GM12864 (cell line): ENCODE measurements at regions not wholly inside any gene's neighbourhood (a gene's known extent, or its start where the extent isn't known, plus 50 kb on each side); places are given as distances from the start of the nearest gene placed in this dataset.
"Not testable (repeated sequence)": the region's sequence is repeated elsewhere in the genome, so short reads cannot be mapped to it uniquely, and the experiment has no call there.

Experiments used
- DNase-seq: peaks from one replicate; pipeline ENCODE4 v3.0.0-alpha.2; 2011; ENCODE audit warnings: low read depth
- H3K4me3 ChIP-seq: 2 replicates; pipeline ENCODE4 v1.5.1; 2011; ENCODE audit warnings: mild to moderate bottlenecking, low read depth, low read length, control low read depth
- TF ChIP-seq, protein P1 (sequence below): IDR thresholded peaks from 2 replicates; pipeline ENCODE4 v1.5.1; 2011; ENCODE audit warnings: low read depth, mild to moderate bottlenecking, moderate library complexity, low read length, control low read depth, inconsistent platforms; ENCODE audit errors: missing control alignments

GRCh38 chr2:3037196-3038194 lies 340.1 kb downstream of the EIPR1 start:
- H3K4me3 ChIP-seq: no peak overlapping the region
- no peak for DNase-seq
- TF ChIP-seq, protein P1, sequence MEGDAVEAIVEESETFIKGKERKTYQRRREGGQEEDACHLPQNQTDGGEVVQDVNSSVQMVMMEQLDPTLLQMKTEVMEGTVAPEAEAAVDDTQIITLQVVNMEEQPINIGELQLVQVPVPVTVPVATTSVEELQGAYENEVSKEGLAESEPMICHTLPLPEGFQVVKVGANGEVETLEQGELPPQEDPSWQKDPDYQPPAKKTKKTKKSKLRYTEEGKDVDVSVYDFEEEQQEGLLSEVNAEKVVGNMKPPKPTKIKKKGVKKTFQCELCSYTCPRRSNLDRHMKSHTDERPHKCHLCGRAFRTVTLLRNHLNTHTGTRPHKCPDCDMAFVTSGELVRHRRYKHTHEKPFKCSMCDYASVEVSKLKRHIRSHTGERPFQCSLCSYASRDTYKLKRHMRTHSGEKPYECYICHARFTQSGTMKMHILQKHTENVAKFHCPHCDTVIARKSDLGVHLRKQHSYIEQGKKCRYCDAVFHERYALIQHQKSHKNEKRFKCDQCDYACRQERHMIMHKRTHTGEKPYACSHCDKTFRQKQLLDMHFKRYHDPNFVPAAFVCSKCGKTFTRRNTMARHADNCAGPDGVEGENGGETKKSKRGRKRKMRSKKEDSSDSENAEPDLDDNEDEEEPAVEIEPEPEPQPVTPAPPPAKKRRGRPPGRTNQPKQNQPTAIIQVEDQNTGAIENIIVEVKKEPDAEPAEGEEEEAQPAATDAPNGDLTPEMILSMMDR: no peak

DNA sequence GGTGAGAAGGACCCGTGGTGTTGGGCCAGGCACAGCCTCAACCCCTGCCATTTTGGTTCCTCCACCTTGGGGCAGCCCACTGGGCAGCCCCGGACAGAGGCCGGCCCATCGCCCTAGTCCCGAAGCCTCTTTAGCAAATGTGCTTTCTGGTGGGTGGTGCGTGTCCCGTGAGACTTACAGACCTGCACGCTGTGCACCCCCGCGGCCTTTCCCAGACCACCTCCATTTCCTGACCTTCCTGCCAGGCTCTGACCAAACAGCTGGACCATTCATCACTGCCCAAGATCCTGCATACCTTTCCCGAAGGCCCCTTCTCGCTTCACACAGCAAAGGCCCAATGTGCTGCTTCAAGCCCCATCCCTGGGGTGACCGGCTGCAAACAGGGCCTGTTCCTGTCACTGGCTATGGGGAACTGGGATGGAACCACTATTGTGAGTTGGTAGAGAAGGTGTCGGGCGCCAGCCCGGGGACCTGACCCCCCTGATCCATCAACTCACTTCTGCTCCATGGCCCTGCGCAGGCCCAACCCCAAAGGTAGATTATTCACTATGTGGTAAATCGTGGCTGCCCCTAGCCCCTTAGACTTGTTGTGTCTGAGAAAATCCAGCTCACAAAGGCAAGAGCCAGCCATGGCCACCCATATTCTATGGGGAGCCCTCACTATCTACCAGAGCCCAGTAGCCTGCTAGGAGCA lies 341.0 kb downstream of the EIPR1 start:
- H3K4me3 ChIP-seq: no peak overlapping the region
- TF ChIP-seq, protein P1: no peak
- no peak for DNase-seq

DNA sequence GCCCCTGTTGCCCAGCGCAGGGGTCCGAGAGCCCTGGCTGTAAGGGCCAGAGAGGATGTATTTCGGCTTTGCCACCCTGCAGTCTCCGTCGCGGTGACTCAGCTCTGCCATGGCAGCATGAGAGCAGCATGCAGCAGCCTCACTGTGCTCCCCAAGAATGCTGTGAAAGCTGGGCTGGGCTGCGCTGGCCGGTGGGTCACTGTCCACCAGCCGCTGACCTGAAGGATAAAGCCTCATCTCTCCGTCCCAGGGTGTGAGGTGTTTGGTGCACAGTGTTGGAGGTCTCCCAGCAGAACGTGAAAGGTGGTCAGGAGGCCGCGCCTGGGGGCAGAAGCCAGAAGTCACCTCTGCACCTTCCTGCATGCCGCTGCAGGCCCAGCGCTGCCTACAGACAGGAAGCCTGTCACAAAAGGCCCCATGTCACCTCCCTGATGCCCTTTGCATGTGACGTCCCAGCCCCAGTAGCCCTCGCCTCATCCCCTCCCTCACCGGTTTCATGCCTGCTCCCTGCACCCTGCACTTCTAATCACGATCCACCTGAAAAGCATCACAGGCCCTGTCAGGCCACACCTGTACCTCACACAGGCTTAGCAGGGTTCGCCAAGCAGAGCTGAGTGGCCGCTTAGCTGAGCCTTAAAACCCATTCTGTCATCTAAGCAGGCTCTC lies 342.1 kb downstream of the EIPR1 start:
- DNase-seq: no peak
- TF ChIP-seq, protein P1: no peak
- no peak overlapping the region for H3K4me3 ChIP-seq

DNA sequence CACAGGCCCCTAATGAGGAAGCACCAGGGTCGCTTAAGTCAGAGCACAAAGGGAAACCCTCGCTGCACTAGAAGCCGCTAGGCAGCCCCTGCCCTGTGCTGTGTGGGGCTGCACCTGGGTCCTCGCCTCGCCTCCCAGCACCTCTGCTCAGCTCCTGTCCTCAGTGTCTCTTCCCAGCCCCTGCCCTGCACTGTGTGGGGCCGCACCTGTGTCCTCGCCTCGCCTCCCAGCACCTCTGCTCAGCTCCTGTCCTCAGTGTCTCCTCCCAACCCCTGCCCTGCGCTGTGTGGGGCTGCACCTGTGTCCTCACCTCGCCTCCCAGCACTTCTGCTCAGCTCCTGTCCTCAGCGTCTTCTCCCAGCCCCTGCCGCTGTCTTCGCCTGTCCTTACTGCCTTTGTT lies 342.8 kb downstream of the EIPR1 start:
- H3K4me3 ChIP-seq: no peak overlapping the region
- no peak for DNase-seq
- TF ChIP-seq, protein P1: no peak

- no peak overlapping the region for H3K4me3 ChIP-seq
- no peak for DNase-seq
- TF ChIP-seq, protein P1: no peak
Observed at GRCh38 chr2:3034396-3034795, 343.2 kb downstream of the EIPR1 start.

GRCh38 chr2:3033315-3033714 lies 344.3 kb downstream of the EIPR1 start:
- no peak for DNase-seq
- no peak overlapping the region for H3K4me3 ChIP-seq
- TF ChIP-seq, protein P1: no peak

- not testable (repeated sequence) for H3K4me3 ChIP-seq, DNase-seq
Observed at GRCh38 chr2:3030791-3031190, 346.8 kb downstream of the EIPR1 start.
